Thyroid gland (tissue), 4 donors: ENCODE measurements at regions not wholly inside any gene's neighbourhood (a gene's known extent, or its start where the extent isn't known, plus 50 kb on each side); places are given as distances from the start of the nearest gene placed in this dataset.

Experiments
- DNase-seq, 2 donors: peaks; one replicate each; pipeline ENCODE4 v3.0.0-alpha.2; 2019
- H3K27ac ChIP-seq, 3 donors: fragments of 200-600 bp; sonication (generic); 1 replicate in 2 of 3; 2 replicates in 1 of 3; pipeline ENCODE4 v1.5.1; 2016 to 2019; ENCODE audit warnings: mild to moderate bottlenecking in 1 of 3, moderate library complexity in 1 of 3
- H3K27me3 ChIP-seq: fragments of 200-600 bp; sonication (generic); one replicate; pipeline ENCODE4 v1.5.1; 2019
- H3K36me3 ChIP-seq, 2 donors: fragments of 200-600 bp; sonication (generic); one replicate each; pipeline ENCODE4 v1.5.1; 2016 to 2019
- H3K4me1 ChIP-seq, 2 donors: fragments of 200-600 bp; sonication (generic); one replicate each; pipeline ENCODE4 v1.5.1; 2017 to 2019
- H3K4me3 ChIP-seq, 3 donors: fragments of 200-600 bp; sonication (generic); replicated peaks in 1 of 3; 1 replicate in 2 of 3; 2 replicates in 1 of 3; pipeline ENCODE4 v1.5.1; 2016; ENCODE audit warnings: mild to moderate bottlenecking in 1 of 3
- H3K9me3 ChIP-seq: fragments of 200-600 bp; sonication (generic); one replicate; pipeline ENCODE4 v1.5.1; 2017
- CTCF ChIP-seq, 6 experiments: fragments of 200-600 bp in 3 of 6; fragments of 450-650 bp in 3 of 6; sonication (generic) in 3 of 6; IDR thresholded peaks; one replicate each; pipeline ENCODE4 v1.5.1; 2016 to 2019; ENCODE audit warnings: antibody characterized with exemption in 6 of 6, mild to moderate bottlenecking in 2 of 6, inconsistent platforms in 1 of 6, moderate library complexity in 1 of 6
- POLR2A ChIP-seq, 2 donors: fragments of 450-650 bp; IDR thresholded peaks; one replicate each; pipeline ENCODE4 v1.6.1; 2017; ENCODE audit warnings: antibody characterized with exemption in 2 of 2, mild to moderate bottlenecking in 2 of 2, moderate library complexity in 1 of 2
- whole genome bisulfite sequencing, 2 donors: methylation state at CpG; one replicate each; pipeline ENCODE4 v1.1.5; 2017; 5-methylcytosine and 5-hydroxymethylcytosine counted together
- intact Hi-C: fragments of 100-400 bp; cut with DNase I; formaldehyde crosslinking; loops from one replicate; pipeline ENCODE4 v1.15.1; 2023

- Histone ChIP-seq H3K27me3 (no peaks in the 10 kb centered on the region), H3K9me3 (no peaks in the 10 kb centered on the region), H3K27ac (no peak overlapping the region), H3K36me3 (no peaks in the 10 kb centered on the region), H3K4me1 (peaks cover 0 to 6% of the 10 kb centered on the region in 2 donors), H3K4me3 (no peak overlapping the region)
- intact Hi-C loops, result no loop called here
- 48 to 49% methylated on average over 1 of the region's 1 CpG for WGBS, 2 donors
- TF ChIP-seq CTCF (IDR thresholded peaks at IDR 0.05), result no peak
- TF ChIP-seq POLR2A (IDR thresholded peaks at IDR 0.05), result no peak
- no peak for DNase-seq
Observed at GRCh38 chr18:66346833-66347588, 256.9 kb downstream of the CDH19 start.

DNA sequence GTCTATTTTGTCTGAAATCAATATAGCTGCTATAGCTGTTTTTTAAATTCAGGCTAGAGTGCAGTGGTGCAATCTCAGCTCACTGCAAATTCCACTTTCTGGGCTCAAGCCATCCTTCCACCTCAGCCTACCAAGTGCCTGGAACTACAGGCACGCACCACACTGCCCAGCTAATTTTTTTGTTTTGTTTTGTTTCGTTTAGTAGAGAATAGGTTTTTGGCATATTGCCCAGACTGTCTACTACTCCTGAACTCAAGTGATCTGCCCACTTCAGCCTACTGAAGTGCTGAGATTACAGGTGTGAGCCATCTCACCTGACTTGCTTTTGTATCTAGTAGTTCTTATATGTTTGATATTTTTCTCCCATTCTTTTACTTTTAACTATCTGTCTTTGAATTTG lies 259.7 kb downstream of the CDH19 start:
- H3K27me3 ChIP-seq, result no peaks in the 10 kb centered on the region
- intact Hi-C loops, result no loop called here
- whole genome bisulfite sequencing, 2 donors, result 18 to 23% methylated on average over 2 of the region's 2 CpGs
- H3K4me1 ChIP-seq, result peaks cover 0 to 6% of the 10 kb centered on the region in 2 donors
- no peaks in the 10 kb centered on the region for H3K36me3 ChIP-seq
- TF ChIP-seq POLR2A (IDR thresholded peaks at IDR 0.05) (no peak), CTCF (IDR thresholded peaks at IDR 0.05) (no peak)
- no peak overlapping the region for H3K4me3 ChIP-seq
- H3K27ac ChIP-seq, result no peak overlapping the region
- no peaks in the 10 kb centered on the region for H3K9me3 ChIP-seq
- peak; percentile 79 to 81 for DNase-seq

GRCh38 chr18:66342577-66342976 lies 261.3 kb downstream of the CDH19 start:
- no peaks in the 10 kb centered on the region for H3K9me3 ChIP-seq
- H3K4me1 ChIP-seq, result peaks cover 0 to 6% of the 10 kb centered on the region in 2 donors
- H3K4me3 ChIP-seq, result no peak overlapping the region
- H3K27me3 ChIP-seq, result no peaks in the 10 kb centered on the region
- intact Hi-C loops, result no loop called here
- no peak overlapping the region for H3K27ac ChIP-seq
- TF ChIP-seq CTCF (IDR thresholded peaks at IDR 0.05), result no peak
- DNase-seq, result no peak
- no peaks in the 10 kb centered on the region for H3K36me3 ChIP-seq

DNA sequence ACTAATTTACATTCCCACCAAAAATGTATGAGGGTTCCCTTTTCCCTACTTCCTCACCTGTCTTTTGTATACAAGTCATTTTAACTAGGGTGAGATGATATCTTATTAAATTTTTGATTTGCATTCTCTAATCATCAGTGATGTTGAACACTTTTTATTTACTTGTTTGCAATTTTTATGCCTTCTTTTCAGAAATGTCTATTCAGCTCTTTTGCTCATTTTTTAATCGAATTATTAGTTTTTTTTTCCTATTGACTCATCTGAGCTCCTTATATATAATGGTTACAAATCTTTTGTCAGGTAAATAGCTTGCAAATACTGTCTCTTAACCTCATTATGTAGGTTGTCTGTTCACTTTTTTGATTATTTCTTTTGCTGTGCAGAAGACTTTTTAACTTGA lies 269.4 kb downstream of the CDH19 start:
- no peak for DNase-seq
- H3K4me1 ChIP-seq, result no peaks in the 10 kb centered on the region
- no peak overlapping the region for H3K27ac ChIP-seq
- no peaks in the 10 kb centered on the region for H3K9me3 ChIP-seq
- intact Hi-C loops, result no loop called here
- no peaks in the 10 kb centered on the region for H3K36me3 ChIP-seq
- no peak overlapping the region for H3K4me3 ChIP-seq
- TF ChIP-seq CTCF (IDR thresholded peaks at IDR 0.05), result no peak
- TF ChIP-seq POLR2A (IDR thresholded peaks at IDR 0.05), result no peak
- H3K27me3 ChIP-seq, result no peaks in the 10 kb centered on the region
- 80 to 90% methylated on average over 1 of the region's 1 CpG for WGBS, 2 donors

GRCh38 chr18:66329716-66330115 lies 274.2 kb downstream of the CDH19 start:
- no peaks in the 10 kb centered on the region for H3K9me3 ChIP-seq
- H3K27me3 ChIP-seq, result no peaks in the 10 kb centered on the region
- no peak overlapping the region for H3K27ac ChIP-seq
- TF ChIP-seq POLR2A (IDR thresholded peaks at IDR 0.05), result no peak
- no peak for TF ChIP-seq CTCF (IDR thresholded peaks at IDR 0.05)
- no peak overlapping the region for H3K4me3 ChIP-seq
- intact Hi-C loops, result no loop called here
- no peak for DNase-seq
- no peaks in the 10 kb centered on the region for H3K36me3 ChIP-seq
- 73 to 77% methylated on average over 1 of the region's 1 CpG for WGBS, 2 donors
- no peaks in the 10 kb centered on the region for H3K4me1 ChIP-seq
